Occipital lobe (tissue), 1 donor: ENCODE measurements at regions not wholly inside any gene's neighbourhood (a gene's known extent, or its start where the extent isn't known, plus 50 kb on each side); places are given as distances from the start of the nearest gene placed in this dataset.
"Not testable (repeated sequence)": the region's sequence is repeated elsewhere in the genome, so short reads cannot be mapped to it uniquely, and the experiment has no call there.

Experiments
- DNase-seq: peaks from one replicate; lab custom pipeline; 2025; lab: John Stamatoyannopoulos, UW

DNA sequence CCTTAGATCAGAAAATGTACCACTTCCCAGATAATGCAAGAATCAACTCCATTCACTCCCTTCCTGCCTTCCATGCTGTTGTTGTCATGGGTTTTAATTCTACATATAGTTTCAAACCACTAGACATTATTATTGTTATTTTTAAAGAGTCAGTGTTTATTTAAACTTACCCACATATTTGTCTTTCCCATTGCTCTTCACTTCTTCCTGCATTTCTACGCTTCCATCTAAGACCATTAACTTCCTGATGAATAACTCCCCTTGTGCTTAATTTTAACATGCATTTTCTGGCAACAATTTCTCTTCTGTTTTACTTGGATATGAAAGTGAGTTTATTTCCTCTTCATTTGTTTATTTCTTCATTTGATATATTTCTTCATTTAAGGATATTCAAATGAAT lies 127.1 kb upstream of the FHIT start:
- no peak for DNase-seq

DNA sequence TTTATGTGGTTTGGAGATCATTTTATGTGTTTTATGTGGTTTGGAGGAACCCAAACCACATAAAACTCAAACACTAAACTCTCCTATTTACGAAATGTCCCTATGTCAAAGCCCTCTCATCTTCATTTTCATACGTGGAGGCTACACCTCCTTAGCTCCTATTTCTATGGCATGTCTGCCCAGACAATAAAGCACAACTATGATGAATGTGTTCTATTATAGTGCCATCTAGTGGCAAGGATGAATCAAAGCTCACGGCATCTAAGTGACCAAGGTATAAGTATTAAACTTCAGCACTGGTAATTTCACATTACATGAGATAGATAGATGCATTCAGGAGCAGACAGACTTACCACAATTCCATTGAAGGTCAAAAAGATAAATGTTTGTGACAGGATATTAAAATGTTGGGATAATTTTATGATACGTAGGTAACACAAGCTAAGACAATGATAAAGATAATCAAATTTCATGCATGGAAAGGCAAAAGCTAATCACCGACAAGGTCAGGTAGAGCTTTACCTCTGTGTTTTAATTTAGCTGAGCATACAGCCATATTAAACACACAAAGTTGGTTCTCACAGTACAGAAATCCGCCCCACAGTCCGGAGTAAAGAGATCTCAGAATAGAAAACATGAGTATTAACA lies 130.6 kb upstream of the FHIT start:
- DNase-seq, result no peak

DNA sequence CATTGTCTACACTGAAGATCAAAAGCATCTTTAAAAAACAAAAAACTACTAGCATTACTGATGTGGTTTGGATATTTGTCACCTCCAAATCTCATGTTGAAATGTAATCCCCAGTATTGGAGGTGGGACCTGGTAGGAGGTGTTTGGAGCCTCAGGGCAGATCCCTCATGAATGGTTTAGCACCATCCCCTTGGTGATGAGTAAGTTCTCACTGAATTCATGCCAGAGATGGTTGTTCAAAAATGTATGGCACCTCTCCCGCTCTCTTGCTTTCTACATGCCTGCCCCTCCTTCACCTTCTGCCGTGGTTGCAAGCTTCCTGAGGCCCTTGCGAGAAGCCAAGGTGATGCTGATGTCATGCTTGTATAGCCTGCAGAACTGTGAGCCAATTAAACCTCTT lies 136.6 kb upstream of the FHIT start:
- no peak for DNase-seq

DNA sequence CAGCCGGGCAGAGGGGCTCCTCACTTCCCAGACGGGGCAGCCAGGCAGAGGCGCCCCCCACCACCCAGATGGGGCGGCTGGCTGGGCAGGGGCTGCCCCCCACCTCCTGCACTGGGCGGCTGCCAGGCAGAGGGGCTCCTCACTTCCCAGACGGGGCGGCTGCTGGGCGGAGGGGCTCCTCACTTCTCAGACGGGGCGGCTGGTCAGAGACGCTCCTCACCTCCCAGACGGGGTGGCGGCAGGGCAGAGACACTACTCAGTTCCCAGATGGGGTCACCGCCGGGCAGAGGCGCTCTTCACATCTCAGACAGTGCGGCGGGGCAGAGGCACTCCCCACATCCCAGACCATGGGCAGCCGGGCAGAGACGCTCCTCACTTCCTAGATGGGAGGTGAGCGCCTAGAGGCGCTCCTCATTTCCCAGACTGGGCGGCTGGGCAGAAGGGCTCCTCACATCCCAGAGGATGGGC lies 142.3 kb upstream of the FHIT start:
- DNase-seq, result not testable (repeated sequence)

DNA sequence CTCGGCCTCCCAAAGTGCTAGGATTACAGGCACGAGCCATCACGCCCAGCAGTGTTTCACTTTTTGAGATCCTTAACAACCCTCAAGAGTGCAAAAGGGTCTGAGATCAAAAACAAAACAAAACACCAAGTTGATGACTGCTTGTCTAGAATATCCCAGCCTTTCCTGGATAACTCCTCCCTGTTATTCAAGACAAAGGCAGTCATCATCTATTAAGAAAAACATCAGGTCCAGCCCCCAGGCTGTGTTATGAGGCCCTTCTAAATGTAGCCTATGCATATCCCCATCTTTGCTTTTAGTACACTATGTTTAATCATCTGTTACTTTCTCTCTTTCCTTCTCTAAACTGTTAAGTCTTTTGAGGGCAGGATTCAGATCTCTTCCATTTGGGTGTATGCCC lies 150.1 kb upstream of the FHIT start:
- no peak for DNase-seq

DNA sequence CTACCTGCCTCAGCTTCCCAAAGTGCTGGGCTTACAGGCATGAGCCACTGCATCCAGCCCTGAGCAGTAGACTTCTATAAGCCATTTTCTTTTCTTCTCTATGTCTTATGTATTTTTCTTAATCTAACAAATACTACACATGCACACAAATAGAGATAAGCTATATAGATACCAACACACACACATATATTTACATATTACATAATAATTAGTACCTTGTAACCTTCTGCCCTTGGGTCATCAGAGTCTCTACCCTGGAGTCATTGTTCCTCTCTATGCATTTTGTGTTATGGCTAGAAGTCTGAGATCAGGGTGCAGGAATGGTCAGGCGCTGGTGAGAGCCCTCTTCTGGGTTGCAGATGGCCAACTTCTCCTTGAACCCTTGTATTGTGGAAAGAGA lies 154.0 kb upstream of the PTPRG start:
- no peak for DNase-seq

DNA sequence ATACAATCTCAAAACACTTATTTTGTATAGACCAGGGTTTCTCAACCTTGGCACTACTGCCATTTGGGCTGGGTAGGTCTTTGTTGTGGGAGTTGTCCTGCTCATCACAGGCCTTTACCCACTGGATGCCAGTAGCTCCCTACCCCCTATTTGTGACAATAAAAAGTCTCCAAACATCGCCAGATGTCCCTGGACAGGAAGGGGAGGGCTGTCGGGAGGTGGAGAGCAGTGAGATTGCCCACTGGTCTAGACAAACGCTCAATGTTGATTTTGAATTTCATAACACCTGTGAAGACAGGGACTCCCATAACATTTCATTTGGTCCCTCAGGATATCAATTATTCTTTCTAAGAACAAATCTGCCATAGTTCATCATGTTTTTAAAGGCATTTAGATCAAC lies 151.7 kb upstream of the PTPRG start:
- no peak for DNase-seq

DNA sequence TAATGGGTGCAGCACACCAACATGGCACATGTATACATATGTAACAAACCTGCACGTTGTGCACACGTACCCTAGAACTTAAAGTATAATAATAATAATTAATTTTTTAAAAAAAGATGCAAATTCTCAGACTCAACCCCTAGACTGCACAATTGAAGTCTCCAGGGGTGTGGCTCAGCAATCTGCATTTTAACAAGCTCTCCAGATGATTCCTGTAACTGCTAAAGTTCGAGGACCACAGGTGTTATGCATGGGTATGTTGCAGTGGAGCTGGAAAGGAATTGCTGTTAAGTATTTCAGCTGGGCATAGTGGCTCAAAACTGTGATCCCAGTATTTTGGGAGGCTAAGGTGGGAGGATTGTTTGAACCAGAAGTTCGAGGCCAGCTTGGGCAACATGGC lies 151.0 kb upstream of the PTPRG start:
- DNase-seq, result not testable (repeated sequence)

DNA sequence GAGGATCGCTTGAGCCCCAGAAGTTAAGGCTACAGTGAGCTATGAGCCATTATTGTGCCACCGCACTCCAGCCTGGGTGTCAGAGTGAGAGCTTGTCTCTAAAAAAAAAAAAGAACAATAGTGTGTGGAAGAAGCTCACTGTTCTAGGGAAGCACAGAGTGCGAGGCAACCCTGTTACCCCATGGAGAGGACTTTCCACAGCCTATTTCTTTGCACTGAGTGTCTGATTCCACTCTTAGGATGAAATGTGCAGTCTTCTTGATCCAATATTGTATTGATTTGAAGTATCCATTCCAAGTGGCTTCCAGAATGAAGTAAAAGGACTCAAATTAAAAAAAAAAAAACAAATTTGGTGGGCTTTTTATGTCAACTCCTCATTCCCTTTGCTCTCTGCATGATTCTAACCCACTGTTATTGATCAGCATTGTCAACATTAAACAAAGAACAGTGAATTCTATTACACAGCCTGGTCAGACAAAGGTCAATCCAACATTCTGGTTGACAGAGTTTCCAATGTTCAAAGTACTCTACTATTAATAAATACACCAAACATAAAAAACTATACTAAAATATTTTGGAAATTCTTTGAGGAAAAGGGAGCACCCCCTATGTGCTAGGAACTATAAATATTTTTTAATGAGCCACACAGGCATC lies 150.2 kb upstream of the PTPRG start:
- DNase-seq, result no peak

DNA sequence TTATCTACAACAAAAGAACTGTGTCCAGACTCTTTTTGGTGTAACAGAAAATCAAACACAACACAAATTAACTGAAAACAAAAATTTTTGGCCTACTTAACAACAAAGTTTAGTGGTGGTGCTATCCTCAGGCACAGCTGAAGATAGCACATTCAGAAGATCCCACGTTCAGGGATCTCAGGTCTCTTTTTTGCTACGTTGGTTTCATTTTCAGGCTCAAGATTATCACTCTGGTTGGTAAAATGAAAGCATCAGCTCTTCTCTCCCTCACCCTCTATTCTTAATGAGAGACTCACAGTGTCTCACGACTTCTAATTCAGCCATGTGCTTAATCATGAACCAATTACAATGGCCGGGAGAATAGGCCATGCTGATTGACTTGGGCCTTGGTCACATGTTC lies 146.9 kb upstream of the PTPRG start:
- DNase-seq, result no peak

DNA sequence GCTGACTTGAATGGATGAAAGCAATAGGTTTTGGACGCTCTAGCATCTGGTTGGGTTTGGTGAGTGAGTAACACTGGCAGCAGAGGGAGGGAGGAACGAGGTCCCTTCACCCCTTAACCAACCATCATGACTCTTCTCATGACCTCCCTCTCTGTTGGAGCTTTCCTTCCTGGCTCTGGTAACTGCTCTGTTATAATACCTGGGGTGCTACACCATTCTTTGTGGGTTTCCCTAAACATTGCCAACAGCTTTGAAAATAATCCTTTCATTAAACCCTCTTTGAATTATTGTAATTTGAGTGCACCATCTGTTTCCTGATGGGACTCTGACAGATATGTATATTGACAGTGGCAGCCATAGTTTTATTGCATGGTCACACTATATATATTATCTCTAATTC lies 146.2 kb upstream of the PTPRG start:
- DNase-seq, result no peak

DNA sequence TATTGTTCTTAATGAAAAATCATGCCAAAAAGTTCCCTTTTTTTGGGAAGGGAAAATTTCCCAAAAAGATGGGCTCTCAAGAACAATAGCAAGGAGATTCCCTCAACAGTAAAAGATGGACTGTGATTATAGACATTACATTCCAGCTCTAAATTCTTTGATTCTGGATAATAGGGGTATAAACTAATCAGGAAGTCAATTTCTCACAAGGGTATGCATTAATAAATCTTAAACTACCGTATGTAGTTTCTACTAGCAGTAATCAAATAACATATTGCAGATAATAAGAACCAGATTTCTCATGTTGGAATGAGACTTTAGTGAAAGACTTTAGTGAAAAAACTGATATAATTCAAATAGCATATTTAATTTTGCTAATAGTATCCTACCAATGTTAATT lies 144.8 kb upstream of the PTPRG start:
- DNase-seq, result no peak

DNA sequence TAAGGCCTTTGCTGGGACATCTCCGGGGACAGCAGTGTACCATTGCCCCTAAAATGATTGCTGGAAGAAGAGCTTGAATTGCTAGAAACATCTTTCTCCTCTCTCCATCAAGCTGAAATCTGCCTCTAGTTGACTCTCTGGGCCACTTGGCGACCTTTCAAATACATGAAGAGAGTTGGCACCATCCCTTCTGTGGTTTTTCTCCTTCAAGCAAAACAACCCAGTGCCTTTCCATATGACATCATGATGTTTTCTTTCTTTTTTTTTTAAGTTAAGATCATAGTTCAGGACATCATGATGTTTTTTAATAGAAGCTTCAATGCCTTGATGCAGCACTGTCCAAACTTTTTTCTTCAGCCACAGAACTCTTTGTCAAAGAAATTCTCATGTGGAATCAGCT lies 144.0 kb upstream of the PTPRG start:
- DNase-seq, result no peak

DNA sequence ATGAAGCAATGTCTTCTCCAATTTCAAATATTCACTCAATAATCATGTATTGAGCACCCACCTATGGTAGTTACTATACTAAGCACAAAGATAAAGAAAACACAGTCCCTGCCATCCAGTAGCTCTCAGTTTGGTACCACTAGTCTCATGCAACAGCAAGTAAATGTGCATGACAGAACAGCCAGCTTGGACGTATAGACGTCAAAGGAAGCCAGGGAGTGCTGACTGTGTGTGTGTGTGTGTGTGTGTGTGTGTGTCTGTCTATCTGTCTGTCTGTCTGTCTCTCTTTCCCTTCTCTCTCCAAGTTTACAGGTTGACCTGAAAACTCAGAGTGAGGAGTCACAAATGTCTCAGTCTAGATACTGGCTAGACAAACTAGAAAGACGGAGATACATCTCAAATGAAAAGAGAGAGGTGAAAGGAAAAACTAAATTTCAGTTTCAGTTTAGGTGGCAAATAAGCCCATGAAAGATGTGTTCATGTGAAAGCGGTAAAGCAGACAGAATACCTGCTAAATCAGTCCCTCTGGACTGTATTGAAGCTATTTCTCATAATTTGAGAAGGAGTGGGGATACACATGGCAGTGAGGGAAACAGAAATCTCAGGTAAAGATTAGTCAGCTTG lies 141.1 kb upstream of the PTPRG start:
- DNase-seq, result no peak

DNA sequence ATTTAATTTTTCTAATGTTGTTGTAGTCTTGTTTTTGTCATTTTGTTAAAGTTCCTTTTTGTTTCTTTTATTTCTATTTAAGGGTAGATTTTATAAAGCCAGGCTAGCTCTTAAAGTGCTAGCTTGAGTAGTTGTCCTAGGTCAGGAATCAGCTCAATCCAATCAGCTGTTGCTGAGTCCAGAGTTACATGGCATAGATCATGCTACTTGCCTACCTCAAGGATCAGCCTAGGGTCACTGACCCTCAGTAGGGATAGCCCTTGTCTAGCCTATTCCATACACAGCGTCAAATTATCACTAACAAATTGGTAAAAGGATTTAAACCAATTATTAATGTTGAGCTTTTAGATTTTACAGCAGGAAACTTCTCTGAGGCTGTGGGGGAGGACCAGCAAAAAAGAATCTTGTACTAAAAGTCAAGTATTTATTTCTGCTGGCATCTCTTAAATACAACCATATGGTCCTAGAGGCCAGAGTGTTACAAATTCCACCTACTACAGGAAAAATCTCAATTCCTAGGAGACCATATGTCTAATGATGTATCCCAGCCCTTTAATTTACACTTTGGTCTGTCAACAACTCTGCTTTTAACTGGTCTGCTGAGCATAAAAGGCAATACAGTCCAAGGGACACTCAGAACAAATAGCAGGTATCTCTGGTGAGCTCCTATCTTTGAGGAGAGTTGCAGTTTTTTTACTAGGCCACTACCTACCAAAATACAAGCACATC lies 138.3 kb upstream of the PTPRG start:
- DNase-seq, result no peak

DNA sequence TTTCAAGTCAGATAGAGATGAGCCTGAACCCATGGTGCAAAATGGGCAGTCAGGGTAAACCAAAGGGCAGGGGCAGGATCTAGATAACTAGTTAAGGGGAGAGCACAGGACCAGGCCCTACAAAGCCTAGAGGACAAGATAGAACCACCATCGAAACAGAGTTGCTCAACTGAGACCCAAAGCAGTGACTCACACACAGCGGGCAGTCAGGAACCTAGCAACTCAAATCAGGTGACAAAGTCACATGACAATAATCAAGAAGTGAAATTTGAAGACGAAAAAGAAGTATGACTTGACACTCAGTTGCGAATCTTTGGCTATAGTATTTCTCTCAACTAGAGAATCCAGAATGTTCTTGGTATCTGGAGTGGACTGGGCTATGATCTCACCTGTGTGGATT lies 136.0 kb upstream of the PTPRG start:
- DNase-seq, result no peak

DNA sequence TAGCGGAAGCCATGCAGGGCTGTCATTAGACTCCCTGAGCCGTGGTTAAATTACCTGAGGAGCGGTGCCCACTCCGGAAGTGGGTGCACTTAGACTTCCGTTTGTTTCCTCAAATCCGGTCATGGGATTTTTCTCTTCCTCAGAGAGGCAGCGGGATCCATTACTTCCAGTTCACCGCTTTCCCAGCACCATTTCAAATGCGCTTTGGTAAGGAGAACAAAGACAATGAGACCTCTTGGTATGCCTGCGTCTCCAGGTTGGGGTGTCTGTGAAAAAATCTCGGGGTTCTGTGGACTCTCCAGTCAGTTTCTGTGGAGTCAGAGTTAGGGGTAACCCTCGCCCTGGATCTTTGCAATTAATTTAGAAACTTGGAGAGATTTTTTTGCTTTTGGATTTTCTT lies 132.3 kb upstream of the PTPRG start:
- DNase-seq, result no peak

DNA sequence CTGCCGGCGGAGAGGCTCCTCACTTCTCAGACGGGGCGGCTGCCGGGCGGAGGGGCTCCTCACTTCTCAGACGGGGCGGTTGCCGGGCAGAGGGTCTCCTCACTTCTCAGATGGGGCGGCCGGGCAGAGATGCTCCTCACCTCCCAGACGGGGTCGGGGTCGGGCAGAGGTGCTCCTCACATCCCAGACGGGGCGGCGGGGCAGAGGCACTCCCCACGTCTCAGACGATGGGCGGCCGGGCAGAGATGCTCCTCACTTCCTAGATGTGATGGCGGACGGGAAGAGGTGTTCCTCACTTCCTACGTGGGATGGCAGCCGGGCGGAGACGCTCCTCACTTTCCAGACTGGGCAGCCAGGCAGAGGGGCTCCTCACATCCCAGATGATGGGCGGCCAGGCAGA lies 126.5 kb upstream of the PTPRG start:
- not testable (repeated sequence) for DNase-seq

DNA sequence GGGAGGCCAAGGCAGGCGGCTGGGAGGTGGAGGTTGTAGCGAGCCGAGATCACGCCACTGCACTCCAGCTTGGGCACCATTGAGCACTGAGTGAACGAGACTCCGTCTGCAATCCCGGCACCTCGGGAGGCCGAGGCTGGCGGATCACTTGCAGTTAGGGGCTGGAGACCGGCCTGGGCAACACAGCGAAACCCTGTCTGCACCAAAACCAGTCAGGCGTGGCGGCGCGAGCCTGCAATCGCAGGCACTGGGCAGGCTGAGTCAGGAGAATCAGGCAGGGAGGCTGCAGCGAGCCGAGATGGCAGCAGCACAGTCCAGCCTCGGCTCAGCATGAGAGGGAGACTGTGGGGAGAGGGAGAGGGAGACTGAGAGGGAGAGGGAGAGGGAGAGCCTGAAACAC lies 126.0 kb upstream of the PTPRG start:
- not testable (repeated sequence) for DNase-seq

DNA sequence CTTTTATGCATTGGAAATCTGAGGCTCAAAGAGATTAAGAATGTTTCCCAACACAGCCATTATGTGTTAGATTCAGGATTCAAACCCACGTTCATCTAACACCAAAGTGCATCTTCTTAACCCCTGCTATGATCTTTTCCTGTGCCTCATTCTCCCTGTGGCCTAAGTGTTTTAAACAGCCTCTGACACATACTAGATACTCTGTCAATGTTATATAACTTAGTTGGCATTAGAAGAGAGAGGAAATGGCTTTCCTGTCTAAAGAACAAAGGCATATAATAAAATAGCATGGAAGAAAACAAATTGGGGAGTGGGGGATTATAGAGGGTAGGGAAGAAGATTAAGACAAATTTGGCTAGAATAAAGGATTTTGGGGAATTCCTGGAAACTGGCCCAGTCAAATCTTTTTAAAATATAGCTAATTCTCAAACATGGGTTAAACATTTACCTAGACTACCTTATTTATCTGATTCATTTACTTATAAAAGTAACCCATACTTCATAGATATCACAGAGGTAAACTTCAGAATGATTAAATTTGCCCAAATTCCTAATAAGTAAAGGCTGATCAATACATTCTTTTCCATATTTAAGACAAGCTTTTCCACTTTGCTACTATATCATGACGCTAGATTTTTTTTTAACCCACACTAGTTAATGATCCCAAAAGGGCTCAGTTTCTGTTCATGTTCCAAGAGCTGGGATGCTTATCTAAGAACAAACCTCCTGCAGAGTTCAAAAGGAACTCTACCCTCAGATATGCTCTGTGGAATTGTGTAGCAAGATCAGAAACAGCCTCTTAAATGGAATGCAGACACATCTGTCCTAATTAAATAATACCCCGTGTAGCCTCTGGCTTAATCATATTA lies 122.9 kb upstream of the PTPRG start:
- DNase-seq, result no peak

DNA sequence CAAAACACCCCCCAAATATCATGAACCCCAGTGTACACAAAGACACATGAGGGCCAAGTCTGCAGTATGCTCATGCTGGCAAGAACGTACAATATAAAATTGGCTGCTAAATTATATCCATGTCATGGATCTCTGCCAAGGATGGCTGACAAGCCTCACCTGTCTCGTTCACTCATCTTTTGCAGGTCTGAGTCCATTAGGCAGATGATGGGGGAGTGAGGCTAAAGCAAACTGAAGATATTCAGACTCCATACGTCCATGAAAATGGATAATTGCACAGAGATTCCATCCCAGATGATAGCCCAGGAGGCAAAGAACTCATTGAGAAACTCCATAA lies 122.3 kb upstream of the PTPRG start:
- DNase-seq, result no peak

DNA sequence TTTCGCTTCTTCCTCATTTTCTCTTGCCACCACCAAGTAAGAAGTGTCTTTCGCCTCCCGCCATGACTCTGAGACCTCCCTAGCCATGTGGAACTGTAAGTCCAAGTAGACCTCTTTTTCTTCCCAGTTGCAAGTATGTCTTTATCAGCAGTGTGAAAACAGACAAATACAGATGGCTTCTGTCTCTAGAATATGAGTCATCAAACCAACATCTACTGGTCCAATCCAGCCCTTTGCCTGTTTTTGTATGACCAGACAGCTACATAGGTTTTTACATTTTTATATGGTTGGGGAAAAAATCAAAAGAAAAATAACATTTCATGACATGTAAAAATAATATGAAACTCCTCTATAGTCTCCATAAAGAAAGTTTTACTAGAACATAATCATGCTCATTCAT lies 118.7 kb upstream of the PTPRG start:
- DNase-seq, result no peak
